ENCODE measurements at regions not wholly inside any gene's neighbourhood (a gene's known extent, or its start where the extent isn't known, plus 50 kb on each side); places are given as distances from the start of the nearest gene placed in this dataset.

GRCh38 chr10:125343118-125343925, 183.0 kb upstream of the CTBP2 start:
- Histone ChIP-seq H3K36me3 (replicated peaks) (no peaks in the 10 kb centered on the region), H3K9me3 (no peaks in the 10 kb centered on the region), H3K4me1 (no peaks in the 10 kb centered on the region), H3K4me3 (no peak overlapping the region), H3K27me3 (ENCODE audit: low read depth) (no peaks in the 10 kb centered on the region)
- peak in 1 of 2 experiments; percentile 25 for DNase-seq (ENCODE audit: low spot score in 2 of 2)
- in situ Hi-C loops (cut with MboI; ENCODE audit: low sequenced_read_pairs), result no loop called here

GRCh38 chr10:125341611-125342010, 181.2 kb upstream of the CTBP2 start:
- Histone ChIP-seq H3K4me3 (no peak overlapping the region), H3K27me3 (ENCODE audit: low read depth) (no peaks in the 10 kb centered on the region)
- in situ Hi-C loops (cut with MboI; ENCODE audit: low sequenced_read_pairs), result no loop called here

GRCh38 chr10:125340903-125341302, 180.5 kb upstream of the CTBP2 start:
- Histone ChIP-seq H3K36me3 (replicated peaks) (no peaks in the 10 kb centered on the region), H3K27me3 (ENCODE audit: low read depth) (no peaks in the 10 kb centered on the region), H3K4me1 (no peaks in the 10 kb centered on the region), H3K9me3 (no peaks in the 10 kb centered on the region), H3K4me3 (no peak overlapping the region)
- DNase-seq (ENCODE audit: low spot score in 2 of 2), result no peak
- in situ Hi-C loops (cut with MboI; ENCODE audit: low sequenced_read_pairs), result no loop called here

More at GRCh38 chr10:125341611-125342010, 181.2 kb upstream of the CTBP2 start:
- H3K4me1 ChIP-seq, result no peaks in the 10 kb centered on the region
- no peaks in the 10 kb centered on the region for H3K9me3 ChIP-seq
- no peak for DNase-seq (ENCODE audit: low spot score in 2 of 2)
- no peaks in the 10 kb centered on the region for H3K36me3 ChIP-seq (replicated peaks)

GRCh38 chr10:125337510-125337909, 177.1 kb upstream of the CTBP2 start:
- Histone ChIP-seq H3K4me1 (no peaks in the 10 kb centered on the region), H3K27me3 (ENCODE audit: low read depth) (no peaks in the 10 kb centered on the region), H3K4me3 (no peak overlapping the region), H3K9me3 (no peaks in the 10 kb centered on the region), H3K36me3 (replicated peaks) (no peaks in the 10 kb centered on the region)
- in situ Hi-C loops (cut with MboI; ENCODE audit: low sequenced_read_pairs), result no loop called here
- DNase-seq (ENCODE audit: low spot score in 2 of 2), result no peak

DNA sequence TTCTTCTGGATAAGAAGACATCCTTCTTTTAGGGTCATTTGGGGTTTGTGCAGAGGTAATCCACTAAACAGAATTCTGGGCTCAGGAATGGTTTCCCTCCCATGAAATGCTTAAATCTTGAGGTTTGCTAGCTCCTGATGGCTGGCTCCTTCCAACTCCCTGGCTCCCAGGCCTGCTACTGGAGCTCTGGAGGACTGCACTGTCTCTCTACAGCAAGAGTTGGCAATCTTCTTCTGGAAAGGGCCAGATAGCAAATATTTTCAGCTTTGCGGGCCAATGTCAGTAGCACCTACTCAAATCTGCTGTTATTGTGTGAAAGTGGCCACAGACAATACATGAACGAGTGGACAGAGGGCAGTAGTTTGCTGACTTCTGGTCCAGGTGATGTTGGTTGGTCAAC, 174.2 kb upstream of the CTBP2 start:
- H3K4me1 ChIP-seq, result no peaks in the 10 kb centered on the region

DNA sequence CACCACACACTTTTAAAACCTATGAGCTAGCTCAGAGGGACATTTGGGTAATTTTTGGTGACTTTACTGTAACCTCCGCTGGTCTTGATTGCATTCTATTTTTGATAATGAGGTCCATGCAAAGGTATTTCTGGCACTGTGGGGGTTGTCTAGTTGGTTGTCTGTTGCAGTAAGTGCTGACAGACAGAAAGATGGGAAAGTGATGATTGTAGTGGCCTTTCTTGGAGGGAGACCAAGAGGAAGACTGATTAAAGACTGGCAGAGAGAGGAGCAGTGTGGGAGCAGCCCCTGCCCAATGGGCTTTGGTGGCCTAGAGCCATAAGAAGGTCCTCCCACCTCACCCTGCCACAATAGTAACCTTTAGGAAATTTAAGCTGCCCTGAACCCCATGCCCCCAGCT, 173.4 kb upstream of the CTBP2 start:
- H3K9me3 ChIP-seq, result no peaks in the 10 kb centered on the region
- in situ Hi-C loops (cut with MboI; ENCODE audit: low sequenced_read_pairs), result no loop called here
- no peak for DNase-seq (ENCODE audit: low spot score in 2 of 2)
- H3K4me1 ChIP-seq, result no peaks in the 10 kb centered on the region
- no peak overlapping the region for H3K4me3 ChIP-seq
- no peaks in the 10 kb centered on the region for H3K27me3 ChIP-seq (ENCODE audit: low read depth)
- H3K36me3 ChIP-seq (replicated peaks), result no peaks in the 10 kb centered on the region

More for the DNA sequence above, 174.2 kb upstream of the CTBP2 start:
- in situ Hi-C loops (cut with MboI; ENCODE audit: low sequenced_read_pairs), result no loop called here
- no peaks in the 10 kb centered on the region for H3K27me3 ChIP-seq (ENCODE audit: low read depth)
- DNase-seq (ENCODE audit: low spot score in 2 of 2), result no peak
- no peaks in the 10 kb centered on the region for H3K9me3 ChIP-seq
- H3K4me3 ChIP-seq, result no peak overlapping the region
- no peaks in the 10 kb centered on the region for H3K36me3 ChIP-seq (replicated peaks)

- DNase-seq (ENCODE audit: low spot score in 2 of 2), result no peak
- in situ Hi-C loops (cut with MboI; ENCODE audit: low sequenced_read_pairs), result no loop called here
These were observed 172.8 kb upstream of the CTBP2 start for GRCh38 chr10:125333209-125333591.

GRCh38 chr10:125332548-125333208, 172.3 kb upstream of the CTBP2 start:
- H3K9me3 ChIP-seq, result no peaks in the 10 kb centered on the region
- no peaks in the 10 kb centered on the region for H3K4me1 ChIP-seq
- DNase-seq (ENCODE audit: low spot score in 2 of 2), result no peak
- no peaks in the 10 kb centered on the region for H3K36me3 ChIP-seq (replicated peaks)
- in situ Hi-C loops (cut with MboI; ENCODE audit: low sequenced_read_pairs), result no loop called here
- no peak overlapping the region for H3K4me3 ChIP-seq
- H3K27me3 ChIP-seq (ENCODE audit: low read depth), result no peaks in the 10 kb centered on the region

More at GRCh38 chr10:125333209-125333591, 172.8 kb upstream of the CTBP2 start:
- Histone ChIP-seq H3K9me3 (no peaks in the 10 kb centered on the region), H3K27me3 (ENCODE audit: low read depth) (no peaks in the 10 kb centered on the region), H3K36me3 (replicated peaks) (no peaks in the 10 kb centered on the region), H3K4me3 (no peak overlapping the region), H3K4me1 (no peaks in the 10 kb centered on the region)

GRCh38 chr10:125331056-125331455, 170.7 kb upstream of the CTBP2 start:
- H3K36me3 ChIP-seq (replicated peaks), result no peaks in the 10 kb centered on the region
- in situ Hi-C loops (cut with MboI; ENCODE audit: low sequenced_read_pairs), result no loop called here
- no peak overlapping the region for H3K4me3 ChIP-seq
- H3K27me3 ChIP-seq (ENCODE audit: low read depth), result no peaks in the 10 kb centered on the region
- no peaks in the 10 kb centered on the region for H3K4me1 ChIP-seq
- no peak for DNase-seq (ENCODE audit: low spot score in 2 of 2)
- no peaks in the 10 kb centered on the region for H3K9me3 ChIP-seq

DNA sequence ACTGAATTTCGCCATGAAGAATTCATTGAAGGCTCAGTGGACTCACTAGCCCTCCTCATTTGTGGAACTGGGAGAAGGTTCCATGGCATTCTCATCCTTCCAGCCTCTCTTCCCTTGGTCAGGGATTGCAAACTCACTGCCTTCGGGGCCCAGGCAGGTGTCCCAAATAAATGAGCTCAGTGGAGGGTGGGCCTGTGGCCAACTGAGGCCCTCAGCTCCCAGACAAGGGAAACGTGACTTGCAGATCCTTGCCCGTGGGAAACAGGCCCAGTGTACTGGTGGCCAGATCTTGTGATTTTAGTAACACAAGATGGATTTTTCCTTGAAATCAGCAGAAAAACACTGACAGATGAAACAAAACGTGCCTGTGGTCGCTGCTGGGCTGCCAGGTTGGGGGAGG, 168.7 kb upstream of the CTBP2 start:
- in situ Hi-C loops (cut with MboI; ENCODE audit: low sequenced_read_pairs), result no loop called here
- Histone ChIP-seq H3K9me3 (no peaks in the 10 kb centered on the region), H3K27me3 (ENCODE audit: low read depth) (no peaks in the 10 kb centered on the region), H3K36me3 (replicated peaks) (no peaks in the 10 kb centered on the region), H3K4me3 (no peak overlapping the region), H3K4me1 (no peaks in the 10 kb centered on the region)
- DNase-seq (ENCODE audit: low spot score in 2 of 2), result no peak

DNA sequence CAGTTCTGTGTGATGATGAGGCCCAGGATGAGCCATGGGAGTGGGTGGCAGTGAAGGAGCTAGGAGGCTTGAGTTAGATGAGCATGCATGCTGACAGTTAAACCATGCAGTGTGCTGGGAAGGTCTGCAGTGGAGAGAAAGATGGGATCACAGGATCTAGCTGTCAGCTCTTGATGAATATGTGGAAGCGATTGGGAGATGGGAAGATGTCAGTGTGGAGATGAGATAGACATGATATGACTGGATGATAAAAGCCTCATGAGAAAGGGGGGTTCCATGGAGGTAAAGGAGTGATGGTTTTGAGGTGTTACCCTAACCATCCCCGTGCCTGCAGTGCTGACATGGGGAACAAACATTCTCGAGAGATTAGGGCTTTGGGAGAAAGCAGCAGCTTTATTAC, 165.0 kb upstream of the CTBP2 start:
- no peak for DNase-seq (ENCODE audit: low spot score in 2 of 2)
- Histone ChIP-seq H3K9me3 (no peaks in the 10 kb centered on the region), H3K36me3 (replicated peaks) (no peaks in the 10 kb centered on the region), H3K27me3 (ENCODE audit: low read depth) (no peaks in the 10 kb centered on the region; the same call in 1 of the 2 replicates), H3K4me1 (no peaks in the 10 kb centered on the region), H3K4me3 (no peak overlapping the region)
- in situ Hi-C loops (cut with MboI; ENCODE audit: low sequenced_read_pairs), result no loop called here

DNA sequence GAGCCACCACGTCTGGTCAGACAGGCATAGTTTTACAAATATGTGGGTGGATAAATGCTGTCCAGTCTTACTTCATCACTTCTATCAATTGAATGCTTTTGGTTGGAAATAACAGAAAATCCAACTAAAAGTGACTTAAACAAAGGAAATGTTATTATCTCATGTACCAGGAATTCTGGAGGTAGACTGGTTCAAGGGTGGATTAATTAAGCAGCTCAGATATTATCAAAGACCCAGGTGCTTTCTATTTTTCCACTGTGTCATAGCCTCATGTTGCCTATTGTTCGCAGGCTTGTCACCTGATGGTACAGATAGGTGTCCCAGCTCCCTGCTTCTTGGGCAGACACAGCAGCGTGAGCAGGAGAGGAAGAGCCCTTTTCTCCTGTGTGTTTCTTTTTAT, 156.1 kb upstream of the CTBP2 start:
- in situ Hi-C loops (cut with MboI; ENCODE audit: low sequenced_read_pairs), result no loop called here
- no peaks in the 10 kb centered on the region for H3K36me3 ChIP-seq (replicated peaks)
- no peaks in the 10 kb centered on the region; the same call in 1 of the 2 replicates for H3K27me3 ChIP-seq (ENCODE audit: low read depth)
- no peaks in the 10 kb centered on the region for H3K4me1 ChIP-seq
- no peak for DNase-seq (ENCODE audit: low spot score in 2 of 2)
- H3K9me3 ChIP-seq, result no peaks in the 10 kb centered on the region
- H3K4me3 ChIP-seq, result no peak overlapping the region

DNA sequence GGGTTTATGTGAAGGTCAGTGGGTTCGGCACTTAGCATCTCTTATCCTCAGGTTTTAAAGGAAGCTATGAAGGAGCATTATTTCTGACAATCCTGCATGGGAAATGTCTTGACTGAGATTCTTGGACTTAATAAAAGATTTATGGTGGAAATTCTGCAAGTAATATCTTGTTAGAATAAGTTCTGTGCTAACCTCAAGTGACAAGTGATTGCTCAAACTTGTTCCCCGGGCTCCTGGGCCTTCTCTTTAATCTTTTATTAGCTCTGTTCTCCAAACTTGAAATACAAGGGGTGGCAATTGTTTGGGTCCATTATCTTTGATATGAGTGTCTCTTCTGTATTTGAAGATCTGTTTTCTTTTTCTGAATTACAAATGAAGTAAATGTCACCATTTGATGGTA, 140.6 kb upstream of the CTBP2 start:
- no peaks in the 10 kb centered on the region for H3K36me3 ChIP-seq (replicated peaks)
- in situ Hi-C loops (cut with MboI; ENCODE audit: low sequenced_read_pairs), result no loop called here
- no peaks in the 10 kb centered on the region for H3K9me3 ChIP-seq
- H3K4me3 ChIP-seq, result no peak overlapping the region
- no peak for DNase-seq (ENCODE audit: low spot score in 2 of 2)
- H3K27me3 ChIP-seq (ENCODE audit: low read depth), result peaks cover 5% of the 10 kb centered on the region; the same call in 1 of the 2 replicates
- H3K4me1 ChIP-seq, result no peaks in the 10 kb centered on the region

- Histone ChIP-seq H3K27me3 (ENCODE audit: low read depth) (no peaks in the 10 kb centered on the region), H3K9me3 (no peaks in the 10 kb centered on the region), H3K4me1 (no peaks in the 10 kb centered on the region), H3K36me3 (replicated peaks) (no peaks in the 10 kb centered on the region), H3K4me3 (no peak overlapping the region)
- in situ Hi-C loops (cut with MboI; ENCODE audit: low sequenced_read_pairs), result no loop called here
- DNase-seq (ENCODE audit: low spot score in 2 of 2), result peak in 1 of 2 experiments; percentile 12
These were observed 139.1 kb upstream of the CTBP2 start for GRCh38 chr10:125299461-125299860.
